A673 (cell line): ENCODE measurements at regions not wholly inside any gene's neighbourhood (a gene's known extent, or its start where the extent isn't known, plus 50 kb on each side); places are given as distances from the start of the nearest gene placed in this dataset.

Experiments
- BruUV-seq: library from RNA; stranded (reverse); fragments of 400-500 nt; replicated peaks from 2 replicates; lab custom pipeline; 2021; lab: Mats Ljungman, UMichigan
- CTCF ChIA-PET: fragments of 300-600 bp; sonication (Branson Sonifier 250); formaldehyde crosslinking; loops from one replicate; lab custom pipeline; 2022; ENCODE audit warnings: antibody characterized with exemption; lab: Charles Lee
- POLR2A ChIA-PET: fragments of 300-600 bp; sonication (Branson Sonifier 250); formaldehyde crosslinking; loops from one replicate; lab custom pipeline; 2022; ENCODE audit warnings: antibody characterized with exemption; ENCODE audit not compliant: low non-redundant PET; lab: Charles Lee
- DNase-seq: peaks from one replicate; pipeline ENCODE4 v3.0.0-alpha.2; 2015; ENCODE audit warnings: low spot score
- H3K27ac ChIP-seq: fragments of 200-600 bp; sonication (generic); 2 replicates; pipeline ENCODE4 v1.5.1; 2016; ENCODE audit warnings: mixed run types, low read depth, mild to moderate bottlenecking, mixed read lengths, antibody characterized with exemption, low read length; ENCODE audit not compliant: poor library complexity, severe bottlenecking
- H3K27me3 ChIP-seq: fragments of 200-600 bp; sonication (generic); replicated peaks from 2 replicates; pipeline ENCODE4 v1.6.1; 2017; ENCODE audit warnings: mixed run types, low read depth, mild to moderate bottlenecking, mixed read lengths, antibody characterized with exemption, low read length; ENCODE audit not compliant: insufficient read depth, poor library complexity
- H3K36me3 ChIP-seq: fragments of 200-600 bp; sonication (generic); 2 replicates; pipeline ENCODE4 v1.6.1; 2016; ENCODE audit warnings: mixed run types, mild to moderate bottlenecking, mixed read lengths, antibody characterized with exemption, low read length; ENCODE audit not compliant: insufficient read depth, poor library complexity, severe bottlenecking
- H3K4me1 ChIP-seq: fragments of 200-600 bp; sonication (generic); 2 replicates; pipeline ENCODE4 v1.6.1; 2017; ENCODE audit warnings: mixed run types, mild to moderate bottlenecking, mixed read lengths, antibody characterized with exemption, low read length; ENCODE audit not compliant: insufficient read depth, poor library complexity, severe bottlenecking
- H3K4me3 ChIP-seq: fragments of 200-600 bp; sonication (generic); 2 replicates; pipeline ENCODE4 v1.5.1; 2016; ENCODE audit warnings: low read depth, mixed run types, mild to moderate bottlenecking, mixed read lengths, low read length; ENCODE audit not compliant: poor library complexity, severe bottlenecking
- H3K9me3 ChIP-seq: fragments of 200-600 bp; sonication (generic); 2 replicates; pipeline ENCODE4 v1.6.1; 2016; ENCODE audit warnings: mixed run types, low read depth, mild to moderate bottlenecking, mixed read lengths, antibody characterized with exemption, low read length; ENCODE audit not compliant: poor library complexity, severe bottlenecking
- CTCF ChIP-seq: fragments of 300-800, 200-600 bp; sonication (generic); conservative IDR thresholded peaks from 2 replicates; pipeline ENCODE4 v1.5.1; 2017; ENCODE audit warnings: low read depth, mild to moderate bottlenecking, antibody characterized with exemption, low read length, moderate library complexity, mixed read lengths
- EZH2 ChIP-seq: fragments of 200-600 bp; sonication (generic); IDR thresholded peaks from 2 replicates; pipeline ENCODE4 v1.6.1; 2017; ENCODE audit warnings: borderline replicate concordance, low read depth, mild to moderate bottlenecking, mixed read lengths, antibody characterized with exemption, low read length; ENCODE audit not compliant: poor library complexity, severe bottlenecking
- intact Hi-C: fragments of 100-400 bp; cut with micrococcal nuclease; formaldehyde crosslinking; loops from one replicate; pipeline ENCODE4 v1.10.0; 2022; ENCODE audit not compliant: unreplicated experiment

DNA sequence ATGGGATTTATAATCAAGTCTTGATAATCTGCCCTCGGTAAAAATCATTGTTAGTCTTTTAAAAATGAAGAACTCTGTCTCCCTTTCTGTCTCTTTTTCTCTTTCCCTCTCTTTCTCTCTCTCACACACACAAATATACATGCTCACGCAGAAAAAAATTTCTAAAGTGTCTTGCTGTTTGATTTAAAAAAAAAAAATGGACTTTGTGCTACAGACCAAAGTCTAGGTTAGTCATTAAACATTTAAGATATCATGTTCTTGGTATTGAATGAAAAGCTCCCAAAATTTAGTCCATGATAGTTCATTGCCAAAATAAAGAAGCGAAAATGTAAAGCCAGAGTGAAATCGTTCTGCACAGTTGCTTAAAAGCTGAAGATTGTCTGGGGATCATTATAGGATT is 665.8 kb downstream of the SORCS1 start:
- TF ChIP-seq CTCF: no peak
- Histone ChIP-seq H3K4me3 (no peak overlapping the region), H3K36me3 (no peaks in the 10 kb centered on the region), H3K9me3 (no peaks in the 10 kb centered on the region), H3K27ac (no peak overlapping the region), H3K27me3 (no peaks in the 10 kb centered on the region), H3K4me1 (peaks cover 54% of the 10 kb centered on the region)
- CTCF ChIA-PET: no interaction called here
- POLR2A ChIA-PET: no interaction called here
- intact Hi-C loops: no loop called here
- no peak for DNase-seq
- no TSS peak for BruUV-seq

- no peak overlapping the region for H3K4me3 ChIP-seq
- TF ChIP-seq CTCF: no peak
- no peak for TF ChIP-seq EZH2
- H3K9me3 ChIP-seq: peaks cover 3% of the 10 kb centered on the region
- H3K27ac ChIP-seq: no peak overlapping the region
- DNase-seq: no peak
- H3K27me3 ChIP-seq: no peaks in the 10 kb centered on the region
- ChIA-PET CTCF (no interaction called here), POLR2A (no interaction called here)
- H3K36me3 ChIP-seq: peaks cover 3% of the 10 kb centered on the region
- intact Hi-C loops: no loop called here
- BruUV-seq: no TSS peak
- H3K4me1 ChIP-seq: peaks cover 30% of the 10 kb centered on the region
Measured at GRCh38 chr10:106495931-106496330, 668.6 kb downstream of the SORCS1 start.

- Histone ChIP-seq H3K4me3 (no peak overlapping the region), H3K9me3 (peaks cover 5% of the 10 kb centered on the region), H3K27ac (no peak overlapping the region), H3K4me1 (peaks cover 11% of the 10 kb centered on the region), H3K36me3 (peaks cover 3% of the 10 kb centered on the region), H3K27me3 (no peaks in the 10 kb centered on the region)
- DNase-seq: no peak
- ChIA-PET CTCF (no interaction called here), POLR2A (no interaction called here)
- TF ChIP-seq EZH2 (no peak), CTCF (no peak)
- intact Hi-C loops: no loop called here
- no TSS peak for BruUV-seq
Measured at GRCh38 chr10:106493751-106494150, 670.8 kb downstream of the SORCS1 start.
